OCI-LY1 (cell line): ENCODE measurements at regions not wholly inside any gene's neighbourhood (a gene's known extent, or its start where the extent isn't known, plus 50 kb on each side); places are given as distances from the start of the nearest gene placed in this dataset.

Source experiments
- H2AFZ ChIP-seq: fragments of 200-600 bp; sonication (generic), shearing (Covaris generic); 2 replicates; pipeline ENCODE4 v1.6.0; 2014; ENCODE audit warnings: antibody characterized with exemption, mild to moderate bottlenecking, low read length
- H3F3A ChIP-seq: fragments of 200-600 bp; sonication (generic), shearing (Covaris generic); 2 replicates; pipeline ENCODE4 v1.6.0; 2014; ENCODE audit warnings: mild to moderate bottlenecking, antibody characterized with exemption, low read length, moderate library complexity; ENCODE audit not compliant: insufficient read depth
- H3K27ac ChIP-seq: fragments of 200-600 bp; sonication (generic); 2 replicates; pipeline ENCODE4 v1.5.1; 2014; ENCODE audit warnings: low read length, mixed run types, mild to moderate bottlenecking, low read depth; ENCODE audit not compliant: poor library complexity, severe bottlenecking
- H3K27me3 ChIP-seq: fragments of 200-600 bp; sonication (generic); 2 replicates; pipeline ENCODE4 v1.6.0; 2014; ENCODE audit warnings: antibody characterized with exemption, mild to moderate bottlenecking, low read length, moderate library complexity; ENCODE audit not compliant: insufficient read depth
- H3K36me3 ChIP-seq: fragments of 200-600 bp; sonication (generic); 2 replicates; pipeline ENCODE4 v1.6.1; 2014; ENCODE audit warnings: mild to moderate bottlenecking, antibody characterized with exemption, low read length, moderate library complexity, mixed read lengths; ENCODE audit not compliant: insufficient read depth
- H3K4me1 ChIP-seq: fragments of 200-600 bp; sonication (generic); 2 replicates; pipeline ENCODE4 v1.5.1; 2014; ENCODE audit warnings: mild to moderate bottlenecking, low read length, moderate library complexity; ENCODE audit not compliant: insufficient read depth, severe bottlenecking
- H3K4me2 ChIP-seq: fragments of 200-600 bp; sonication (generic), shearing (Covaris generic); 2 replicates; pipeline ENCODE4 v1.6.1; 2014; ENCODE audit warnings: low read length
- H3K4me3 ChIP-seq: fragments of 200-600 bp; sonication (generic); 2 replicates; pipeline ENCODE4 v1.5.1; 2014; ENCODE audit warnings: low read length, low read depth, mild to moderate bottlenecking, mixed read lengths; ENCODE audit not compliant: poor library complexity, severe bottlenecking
- H3K79me2 ChIP-seq: fragments of 200-600 bp; shearing (Covaris generic); 2 replicates; pipeline ENCODE4 v1.6.1; 2016; ENCODE audit warnings: mixed run types, low read length, mixed read lengths; ENCODE audit not compliant: insufficient read depth
- H3K9ac ChIP-seq: fragments of 200-600 bp; sonication (generic), shearing (Covaris generic); 2 replicates; pipeline ENCODE4 v1.6.1; 2014; ENCODE audit warnings: mild to moderate bottlenecking, low read length, mixed read lengths
- H3K9me2 ChIP-seq: fragments of 200-600 bp; sonication (generic), shearing (Covaris generic); 2 replicates; pipeline ENCODE4 v1.6.1; 2014; ENCODE audit warnings: low read depth, mild to moderate bottlenecking, low read length, mixed read lengths
- H3K9me3 ChIP-seq: fragments of 200-600 bp; shearing (Covaris generic); 2 replicates; pipeline ENCODE4 v1.6.1; 2014; ENCODE audit warnings: low read length, mixed read lengths
- H4K20me1 ChIP-seq: fragments of 200-600 bp; sonication (generic), shearing (Covaris generic); 2 replicates; pipeline ENCODE4 v1.6.0; 2016; ENCODE audit warnings: mild to moderate bottlenecking, low read length; ENCODE audit not compliant: insufficient read depth
- CTCF ChIP-seq: fragments of 200-600 bp; sonication (generic), shearing (Covaris generic); IDR thresholded peaks from 2 replicates; pipeline ENCODE4 v1.5.1; 2017; ENCODE audit warnings: mild to moderate bottlenecking, antibody characterized with exemption, low read length, moderate library complexity, mixed read lengths
- EZH2 ChIP-seq: fragments of 200-600 bp; sonication (generic), shearing (Covaris generic); IDR thresholded peaks from 2 replicates; pipeline ENCODE4 v1.8.0; 2017; ENCODE audit warnings: borderline replicate concordance, mixed run types, mild to moderate bottlenecking, antibody characterized with exemption, low read length, moderate library complexity, mixed read lengths

GRCh38 chr22:49241174-49241851 is 586.4 kb downstream of the BRD1 start:
- Histone ChIP-seq H2AFZ (no peak overlapping the region), H3K9ac (no peak overlapping the region), H3K4me3 (no peak overlapping the region), H3K27me3 (no peaks in the 10 kb centered on the region), H3K4me1 (no peaks in the 10 kb centered on the region), H4K20me1 (no peaks in the 10 kb centered on the region), H3K9me3 (no peaks in the 10 kb centered on the region), H3K27ac (no peak overlapping the region), H3F3A (no peaks in the 10 kb centered on the region), H3K9me2 (no peaks in the 10 kb centered on the region), H3K36me3 (no peaks in the 10 kb centered on the region), H3K4me2 (no peak overlapping the region), H3K79me2 (no peaks in the 10 kb centered on the region)
- TF ChIP-seq CTCF (no peak), EZH2 (no peak)

GRCh38 chr22:49240472-49240871 is 587.2 kb downstream of the BRD1 start:
- Histone ChIP-seq H3K4me2 (no peak overlapping the region), H3K4me1 (no peaks in the 10 kb centered on the region), H2AFZ (no peak overlapping the region), H3F3A (no peaks in the 10 kb centered on the region), H3K36me3 (no peaks in the 10 kb centered on the region), H3K4me3 (no peak overlapping the region), H3K9me3 (no peaks in the 10 kb centered on the region), H4K20me1 (no peaks in the 10 kb centered on the region), H3K27ac (no peak overlapping the region), H3K9me2 (no peaks in the 10 kb centered on the region), H3K9ac (no peak overlapping the region), H3K27me3 (no peaks in the 10 kb centered on the region), H3K79me2 (no peaks in the 10 kb centered on the region)
- TF ChIP-seq CTCF (no peak), EZH2 (no peak)

GRCh38 chr22:49240016-49240380 is 587.7 kb downstream of the BRD1 start:
- Histone ChIP-seq H3K36me3 (no peaks in the 10 kb centered on the region), H3K79me2 (no peaks in the 10 kb centered on the region), H3F3A (no peaks in the 10 kb centered on the region), H2AFZ (no peak overlapping the region), H4K20me1 (no peaks in the 10 kb centered on the region), H3K27ac (no peak overlapping the region), H3K9me3 (no peaks in the 10 kb centered on the region), H3K27me3 (no peaks in the 10 kb centered on the region), H3K4me3 (no peak overlapping the region), H3K9ac (no peak overlapping the region), H3K9me2 (no peaks in the 10 kb centered on the region), H3K4me2 (no peak overlapping the region), H3K4me1 (no peaks in the 10 kb centered on the region)
- TF ChIP-seq CTCF (no peak), EZH2 (no peak)
